Progenitor cell of endocrine pancreas (in vitro differentiated cells): ENCODE measurements at regions not wholly inside any gene's neighbourhood (a gene's known extent, or its start where the extent isn't known, plus 50 kb on each side); places are given as distances from the start of the nearest gene placed in this dataset.
"Not testable (repeated sequence)": the region's sequence is repeated elsewhere in the genome, so short reads cannot be mapped to it uniquely, and the experiment has no call there.

Source experiments
- DNase-seq: peaks from one replicate; pipeline ENCODE4 v3.0.0; 2021; ENCODE audit warnings: low spot score; ENCODE audit not compliant: unreplicated experiment
- H3K27ac Mint-ChIP-seq: 2 replicates; pipeline ENCODE4 v1.8.0; 2021; ENCODE audit warnings: mild to moderate bottlenecking, moderate library complexity, mixed read lengths
- H3K27me3 Mint-ChIP-seq: 2 replicates; pipeline ENCODE4 v1.8.0; 2021; ENCODE audit warnings: mixed read lengths
- H3K36me3 Mint-ChIP-seq: 2 replicates; pipeline ENCODE4 v1.8.0; 2022; ENCODE audit warnings: mixed read lengths; ENCODE audit not compliant: insufficient read depth
- H3K4me1 Mint-ChIP-seq: 2 replicates; pipeline ENCODE4 v1.8.0; 2021; ENCODE audit warnings: low read depth, mixed read lengths
- H3K4me3 Mint-ChIP-seq: 2 replicates; pipeline ENCODE4 v1.8.0; 2021; ENCODE audit warnings: low read depth, mild to moderate bottlenecking, moderate library complexity, mixed read lengths
- H3K9me3 Mint-ChIP-seq: 2 replicates; pipeline ENCODE4 v1.8.0; 2021; ENCODE audit warnings: low read depth, mixed read lengths
- TF ChIP-seq, protein P1 (sequence below): fragments of 200-600 bp; sonication (generic); IDR thresholded peaks from one replicate; pipeline ENCODE4 v1.5.0; 2021; ENCODE audit warnings: antibody characterized with exemption, mild to moderate bottlenecking; ENCODE audit not compliant: unreplicated experiment

- Mint-ChIP-seq H3K4me1 (no peaks in the 10 kb centered on the region), H3K4me3 (no peak overlapping the region), H3K9me3 (no peaks in the 10 kb centered on the region), H3K27ac (no peak overlapping the region), H3K27me3 (no peaks in the 10 kb centered on the region), H3K36me3 (no peaks in the 10 kb centered on the region)
- TF ChIP-seq, protein P1, sequence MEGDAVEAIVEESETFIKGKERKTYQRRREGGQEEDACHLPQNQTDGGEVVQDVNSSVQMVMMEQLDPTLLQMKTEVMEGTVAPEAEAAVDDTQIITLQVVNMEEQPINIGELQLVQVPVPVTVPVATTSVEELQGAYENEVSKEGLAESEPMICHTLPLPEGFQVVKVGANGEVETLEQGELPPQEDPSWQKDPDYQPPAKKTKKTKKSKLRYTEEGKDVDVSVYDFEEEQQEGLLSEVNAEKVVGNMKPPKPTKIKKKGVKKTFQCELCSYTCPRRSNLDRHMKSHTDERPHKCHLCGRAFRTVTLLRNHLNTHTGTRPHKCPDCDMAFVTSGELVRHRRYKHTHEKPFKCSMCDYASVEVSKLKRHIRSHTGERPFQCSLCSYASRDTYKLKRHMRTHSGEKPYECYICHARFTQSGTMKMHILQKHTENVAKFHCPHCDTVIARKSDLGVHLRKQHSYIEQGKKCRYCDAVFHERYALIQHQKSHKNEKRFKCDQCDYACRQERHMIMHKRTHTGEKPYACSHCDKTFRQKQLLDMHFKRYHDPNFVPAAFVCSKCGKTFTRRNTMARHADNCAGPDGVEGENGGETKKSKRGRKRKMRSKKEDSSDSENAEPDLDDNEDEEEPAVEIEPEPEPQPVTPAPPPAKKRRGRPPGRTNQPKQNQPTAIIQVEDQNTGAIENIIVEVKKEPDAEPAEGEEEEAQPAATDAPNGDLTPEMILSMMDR = no peak
- no peak for DNase-seq
Measured at GRCh38 chr5:97297704-97298091, 114.7 kb upstream of the RIOK2 start.

GRCh38 chr5:97301181-97301580 is 118.1 kb upstream of the RIOK2 start:
- H3K36me3 Mint-ChIP-seq, H3K27ac Mint-ChIP-seq, H3K4me3 Mint-ChIP-seq, H3K27me3 Mint-ChIP-seq, DNase-seq, H3K9me3 Mint-ChIP-seq, H3K4me1 Mint-ChIP-seq: not testable (repeated sequence)

DNA sequence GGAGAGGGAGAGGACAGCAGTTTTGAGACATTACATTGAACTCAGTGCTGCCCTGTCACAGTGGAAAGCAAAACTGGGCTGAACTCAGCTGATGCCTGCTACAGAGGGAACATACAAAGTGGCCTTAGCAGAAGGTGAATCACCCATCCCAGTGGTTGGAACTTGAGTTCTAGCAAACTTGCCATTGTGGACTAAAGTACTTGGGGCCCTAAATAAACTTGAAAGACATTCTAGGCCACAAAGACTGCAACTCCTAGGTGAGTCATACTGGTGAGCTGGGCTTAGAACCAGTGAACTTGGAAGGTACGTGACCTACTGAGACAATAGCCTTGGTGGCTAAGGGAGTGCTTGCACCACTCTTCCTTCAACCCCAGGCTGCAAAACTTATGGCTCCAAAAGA is 155.7 kb upstream of the RIOK2 start:
- peaks cover 13% of the 10 kb centered on the region for H3K9me3 Mint-ChIP-seq
- DNase-seq = no peak
- H3K27ac Mint-ChIP-seq = no peak overlapping the region
- TF ChIP-seq, protein P1 = no peak
- H3K27me3 Mint-ChIP-seq = no peaks in the 10 kb centered on the region
- no peaks in the 10 kb centered on the region for H3K36me3 Mint-ChIP-seq
- H3K4me3 Mint-ChIP-seq = no peak overlapping the region
- no peaks in the 10 kb centered on the region for H3K4me1 Mint-ChIP-seq

DNA sequence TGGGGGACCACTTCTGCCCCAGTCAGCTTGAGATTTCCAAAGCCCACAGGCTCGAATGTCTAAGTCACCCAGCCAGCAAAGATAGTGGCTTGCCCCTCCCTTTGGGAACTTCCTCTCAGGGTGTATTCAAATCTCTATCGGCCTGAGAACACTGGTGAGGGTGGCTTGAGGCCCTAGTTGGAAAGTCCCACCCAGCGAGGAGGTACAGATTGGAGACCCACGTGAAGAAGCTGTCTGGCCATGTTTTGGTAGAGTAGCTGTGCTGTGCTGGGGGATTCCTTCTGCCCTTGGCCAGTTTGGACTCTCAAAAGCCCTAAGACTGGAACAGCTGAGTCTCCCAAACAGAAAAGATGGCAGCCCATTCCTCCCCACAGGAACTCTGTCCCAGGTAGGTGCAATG is 172.7 kb upstream of the RIOK2 start:
- Mint-ChIP-seq H3K36me3 (no peaks in the 10 kb centered on the region), H3K27me3 (no peaks in the 10 kb centered on the region), H3K4me3 (no peak overlapping the region), H3K4me1 (no peaks in the 10 kb centered on the region), H3K27ac (no peak overlapping the region), H3K9me3 (peaks cover 27% of the 10 kb centered on the region)
- TF ChIP-seq, protein P1 = no peak
- DNase-seq = no peak

DNA sequence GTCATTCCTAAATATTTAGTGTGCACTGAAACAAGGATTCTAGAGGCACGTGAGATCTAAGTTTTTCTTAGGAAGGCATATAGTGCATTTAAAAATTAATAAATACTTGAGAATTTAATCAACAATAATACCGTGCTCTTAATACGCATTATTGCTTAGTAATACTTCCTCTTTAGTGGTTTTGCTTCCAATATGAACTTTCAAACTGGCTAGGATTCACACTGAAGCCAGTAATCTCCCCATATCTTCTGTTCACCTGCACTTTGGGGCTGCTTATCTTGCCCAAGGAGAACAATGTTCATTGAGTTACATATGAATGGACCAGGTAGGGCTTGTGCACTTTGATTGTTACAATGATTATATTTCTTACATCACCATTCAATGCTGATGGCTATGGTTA is 180.5 kb upstream of the RIOK2 start:
- Mint-ChIP-seq H3K4me3 (no peak overlapping the region), H3K36me3 (no peaks in the 10 kb centered on the region), H3K9me3 (peaks cover 8% of the 10 kb centered on the region), H3K27ac (no peak overlapping the region), H3K27me3 (no peaks in the 10 kb centered on the region), H3K4me1 (no peaks in the 10 kb centered on the region)
- DNase-seq = no peak
- TF ChIP-seq, protein P1 = no peak

GRCh38 chr5:97364731-97365130 is 181.7 kb upstream of the RIOK2 start:
- no peak overlapping the region for H3K4me3 Mint-ChIP-seq
- no peaks in the 10 kb centered on the region for H3K4me1 Mint-ChIP-seq
- no peak overlapping the region for H3K27ac Mint-ChIP-seq
- H3K9me3 Mint-ChIP-seq = peaks cover 8% of the 10 kb centered on the region
- H3K36me3 Mint-ChIP-seq = no peaks in the 10 kb centered on the region
- no peaks in the 10 kb centered on the region for H3K27me3 Mint-ChIP-seq
- no peak for DNase-seq
- TF ChIP-seq, protein P1 = no peak
